ENCODE measurements at regions not wholly inside any gene's neighbourhood (a gene's known extent, or its start where the extent isn't known, plus 50 kb on each side); places are given as distances from the start of the nearest gene placed in this dataset.

GRCh38 chr5:52024359-52024758 lies 641.1 kb downstream of the ISL1 start:
- TF ChIP-seq CTCF (IDR thresholded peaks at IDR 0.05) (no peak), POLR2A (IDR thresholded peaks at IDR 0.05) (no peak)

All from thyroid gland (tissue), 4 donors.